GM12878 (cell line): ENCODE measurements at regions not wholly inside any gene's neighbourhood (a gene's known extent, or its start where the extent isn't known, plus 50 kb on each side); places are given as distances from the start of the nearest gene placed in this dataset.

Source experiments
- ATAC-seq: fragments of 200-7000 bp; cut with Tn5 transposase; 3 replicates; pipeline ENCODE4 v1.9.1; 2020; ENCODE audit warnings: mild to moderate bottlenecking, moderate library complexity
- BruUV-seq: library from RNA; stranded (reverse); fragments of 400-500 nt; replicated peaks from 2 replicates; lab custom pipeline; 2021; lab: Mats Ljungman, UMichigan
- CTCF ChIA-PET: fragments of 300-600 bp; sonication (Branson Sonifier 250); formaldehyde crosslinking; extraction: SDS; loops from one replicate; lab custom pipeline; 2021; ENCODE audit warnings: inconsistent platforms; lab: Yijun Ruan, JAX
- POLR2A ChIA-PET: fragments of 350-600 bp; formaldehyde crosslinking; extraction: SDS; loops from one replicate; lab custom pipeline; 2021; ENCODE audit warnings: inconsistent platforms; lab: Charles Lee
- RAD21 ChIA-PET: fragments of 300-600 bp; sonication (Branson Sonifier 250); formaldehyde crosslinking; loops from one replicate; lab custom pipeline; 2023; ENCODE audit warnings: antibody characterized with exemption; ENCODE audit not compliant: unreplicated experiment; lab: Charles Lee
- SMC1A ChIA-PET: fragments of 300-600 bp; sonication (Branson Sonifier 250); formaldehyde crosslinking; loops from one replicate; lab custom pipeline; 2023; ENCODE audit not compliant: unreplicated experiment, uncharacterized antibody; lab: Charles Lee
- DNase-seq: peaks from one replicate; pipeline ENCODE4 v3.0.0-alpha.2; 2011; ENCODE audit warnings: low read depth, low spot score
- FAIRE-seq: peaks from 3 replicates; lab custom pipeline; 2011; peaks lifted over from hg19 to GRCh38; lab: Jason Lieb, UNC
- H2AFZ ChIP-seq: 2 replicates; pipeline ENCODE4 v1.6.0; 2011; ENCODE audit warnings: low read depth, low read length, control low read depth; ENCODE audit not compliant: control insufficient read depth
- H3K27ac ChIP-seq: 2 replicates; pipeline ENCODE4 v1.5.1; 2011; ENCODE audit warnings: control low read depth; ENCODE audit not compliant: control insufficient read depth, insufficient read depth
- H3K27me3 ChIP-seq, 2 experiments: replicated peaks in 1 of 2; 2 replicates each; pipeline versions ENCODE4 v1.6.0 to v1.6.1; 2011; ENCODE audit warnings: low read length in 1 of 2; ENCODE audit not compliant: control insufficient read depth in 2 of 2, insufficient read depth in 2 of 2
- H3K36me3 ChIP-seq, 2 experiments: 2 replicates each; pipeline ENCODE4 v1.5.1; 2011; ENCODE audit warnings: low read length in 1 of 2; ENCODE audit not compliant: control insufficient read depth in 2 of 2, insufficient read depth in 2 of 2
- H3K4me1 ChIP-seq: 2 replicates; pipeline ENCODE4 v1.6.1; 2011; ENCODE audit warnings: mild to moderate bottlenecking, low read length, moderate library complexity, mixed read lengths; ENCODE audit not compliant: control insufficient read depth, insufficient read depth
- H3K4me2 ChIP-seq: 2 replicates; pipeline ENCODE4 v1.6.0; 2011; ENCODE audit warnings: control low read depth; ENCODE audit not compliant: control insufficient read depth, insufficient read depth
- H3K4me3 ChIP-seq: fragments of 200-600 bp; sonication (generic); 2 replicates; pipeline ENCODE4 v1.5.1; 2016
- H3K79me2 ChIP-seq: 2 replicates; pipeline ENCODE4 v1.6.0; 2011; ENCODE audit warnings: low read length; ENCODE audit not compliant: control insufficient read depth, insufficient read depth
- H3K9ac ChIP-seq: 2 replicates; pipeline ENCODE4 v1.8.0; 2011; ENCODE audit warnings: low read length, control low read depth, mixed read lengths; ENCODE audit not compliant: control insufficient read depth, insufficient read depth
- H3K9me3 ChIP-seq: replicated peaks from 3 replicates; pipeline ENCODE4 v1.5.1; 2011; ENCODE audit warnings: mild to moderate bottlenecking, low read length; ENCODE audit not compliant: control insufficient read depth, insufficient read depth
- H4K20me1 ChIP-seq: 2 replicates; pipeline ENCODE4 v1.6.0; 2011; ENCODE audit not compliant: control insufficient read depth, insufficient read depth
- EGR1 ChIP-seq, 2 experiments: IDR thresholded peaks; 1 replicate in 1 of 2; 2 replicates in 1 of 2; pipeline ENCODE4 v1.6.1; 2011 to 2012; ENCODE audit warnings: low read depth in 2 of 2, low read length in 2 of 2, borderline replicate concordance in 1 of 2, mild to moderate bottlenecking in 1 of 2, moderate library complexity in 1 of 2
- IKZF1 ChIP-seq: fragments of 450-650 bp; conservative IDR thresholded peaks from 2 replicates; pipeline ENCODE4 v1.6.1; 2017; ENCODE audit warnings: antibody characterized with exemption, mild to moderate bottlenecking
- KDM1A ChIP-seq: fragments of 200-600 bp; sonication (generic); IDR thresholded peaks from 2 replicates; pipeline ENCODE4 v1.6.1; 2016; ENCODE audit warnings: borderline replicate concordance
- NR2F1 ChIP-seq: fragments of 450-650 bp; conservative IDR thresholded peaks from 2 replicates; pipeline ENCODE4 v1.6.1; 2017; ENCODE audit warnings: mild to moderate bottlenecking
- NRF1 ChIP-seq: conservative IDR thresholded peaks from 2 replicates; pipeline ENCODE4 v1.6.1; 2011; ENCODE audit warnings: mild to moderate bottlenecking, low read depth, low read length, improper control_type of control experiment
- RB1 ChIP-seq: fragments of 450-650 bp; formaldehyde crosslinking; IDR thresholded peaks from 2 replicates; pipeline ENCODE4 v1.6.1; 2017; ENCODE audit warnings: mild to moderate bottlenecking, borderline replicate concordance
- STAT1 ChIP-seq: fragments of 450-650 bp; conservative IDR thresholded peaks from 2 replicates; pipeline ENCODE4 v1.6.1; 2014; ENCODE audit warnings: antibody characterized with exemption, mild to moderate bottlenecking
- STAT3 ChIP-seq: IDR thresholded peaks from 2 replicates; pipeline ENCODE4 v1.6.1; 2011; ENCODE audit warnings: low read depth, low read length, improper control_type of control experiment
- YY1 ChIP-seq: IDR thresholded peaks from 2 replicates; pipeline ENCODE4 v1.6.1; 2011; ENCODE audit warnings: low read depth, mild to moderate bottlenecking, low read length
- ZNF622 ChIP-seq: fragments of 450-650 bp; IDR thresholded peaks from 2 replicates; pipeline ENCODE4 v1.6.1; 2017; ENCODE audit warnings: mild to moderate bottlenecking, inconsistent platforms
- WGBS: methylation state at CpG from one replicate; pipeline ENCODE4 v1.1.6; 2016; ENCODE audit warnings: low lambda C conversion rate; ENCODE audit not compliant: insufficient replicate concordance, insufficient coverage; ENCODE audit errors: missing lambda C conversion rate; 5-methylcytosine and 5-hydroxymethylcytosine counted together
- in situ Hi-C: fragments of 300-500 bp; cut with MboI; formaldehyde crosslinking; loops from 9 replicates; pipeline ENCODE4 v1.14.3; 2018; ENCODE audit warnings: mixed read lengths
- intact Hi-C: fragments of 100-400 bp; cut with micrococcal nuclease; formaldehyde crosslinking; loops from one replicate; pipeline ENCODE4 v1.14.2; 2022; ENCODE audit not compliant: unreplicated experiment
- TF ChIP-seq, protein P1 (sequence below): IDR thresholded peaks from 2 replicates; pipeline ENCODE4 v1.6.1; 2011; ENCODE audit warnings: low read depth, mild to moderate bottlenecking, low read length, moderate library complexity, borderline replicate concordance; ENCODE audit errors: extremely low read depth
- TF ChIP-seq, protein P2 (sequence below): fragments of 450-650 bp; IDR thresholded peaks from 2 replicates; pipeline ENCODE4 v1.6.1; 2016; ENCODE audit warnings: mild to moderate bottlenecking, moderate library complexity, borderline replicate concordance

DNA sequence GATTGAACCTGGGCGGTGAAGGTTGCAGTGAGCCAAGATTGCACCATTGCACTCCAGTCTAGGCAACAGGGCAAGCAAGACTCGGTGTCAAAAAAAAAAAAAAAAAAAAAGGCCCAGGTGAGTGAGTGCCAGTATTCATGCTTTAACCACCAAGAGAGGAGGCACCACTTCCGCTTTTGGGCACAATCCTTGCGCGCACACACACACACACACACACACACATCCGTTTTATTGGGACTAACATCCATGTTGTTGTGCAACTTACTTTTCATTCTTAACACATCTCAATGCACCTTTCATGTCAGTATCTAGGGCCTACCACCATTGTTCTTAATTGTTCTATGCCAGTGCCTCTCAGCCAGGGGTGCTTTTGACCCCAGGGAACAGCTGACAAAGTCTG, 263.0 kb downstream of the CDC5L start:
- DNase-seq: no peak
- RAD21 ChIA-PET: no interaction called here
- FAIRE-seq: no peak
- Histone ChIP-seq H3K36me3 (no peaks in the 10 kb centered on the region), H3K4me1 (no peaks in the 10 kb centered on the region), H2AFZ (no peak overlapping the region), H3K27me3 (0 out of 4 replicates have a peak, but pooled peaks cover 0 to 2% of the 10 kb centered on the region in 2 experiments), H3K79me2 (no peaks in the 10 kb centered on the region), H3K27ac (no peak overlapping the region), H4K20me1 (no peaks in the 10 kb centered on the region), H3K4me2 (no peak overlapping the region), H3K9me3 (no peaks in the 10 kb centered on the region), H3K4me3 (no peak overlapping the region), H3K9ac (no peak overlapping the region)
- no TSS peak for BruUV-seq
- ATAC-seq: no peak
- in situ Hi-C loops (no loop called here), intact Hi-C loops (loop anchor here (5.0 to 10.0 kb wide), 4 partner anchors 173 to 774 kb away; no protein-coding TSS in a partner anchor)
- 63% methylated on average over 5 of the region's 6 CpGs for WGBS
- SMC1A ChIA-PET: no interaction called here
- POLR2A ChIA-PET: interaction anchor here (0.7 kb wide), 1 partner anchor 394 kb away, joined by 8 read pairs; no protein-coding TSS in a partner anchor
- TF ChIP-seq EGR1 (IDR thresholded peaks at IDR 0.05; ENCODE audit: borderline replicate concordance in 1 of 2, low read depth in 2 of 2, low read length in 2 of 2) (no peak), NR2F1 (no peak), NRF1 (no peak), YY1 (no peak), RB1 (no peak), IKZF1 (no peak)
- TF ChIP-seq, protein P1, sequence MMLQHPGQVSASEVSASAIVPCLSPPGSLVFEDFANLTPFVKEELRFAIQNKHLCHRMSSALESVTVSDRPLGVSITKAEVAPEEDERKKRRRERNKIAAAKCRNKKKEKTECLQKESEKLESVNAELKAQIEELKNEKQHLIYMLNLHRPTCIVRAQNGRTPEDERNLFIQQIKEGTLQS: no peak
- CTCF ChIA-PET: no interaction called here

DNA sequence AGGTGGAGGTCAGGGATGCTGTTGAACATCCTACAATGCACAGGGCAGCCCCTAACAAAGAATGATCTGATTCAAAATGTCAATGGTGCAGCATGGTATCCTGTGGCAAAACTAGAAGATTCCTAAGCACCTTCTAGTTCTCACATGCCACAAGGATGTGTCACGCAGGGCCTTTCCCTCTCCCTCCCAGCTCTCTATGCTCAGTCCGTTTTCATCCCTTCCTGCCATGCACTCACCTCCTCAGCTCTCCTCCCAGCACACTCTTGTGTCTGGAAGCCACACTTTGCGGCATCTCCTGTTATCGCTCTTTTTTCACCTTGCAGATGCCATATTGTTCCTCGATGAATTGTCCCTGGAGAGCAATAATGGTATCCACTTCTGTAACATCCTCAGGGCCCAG, 263.4 kb downstream of the CDC5L start:
- no peak overlapping the region for H2AFZ ChIP-seq
- RAD21 ChIA-PET: no interaction called here
- in situ Hi-C loops (no loop called here), intact Hi-C loops (loop anchor here (5.0 to 10.0 kb wide), 4 partner anchors 174 to 774 kb away; no protein-coding TSS in a partner anchor)
- H3K4me1 ChIP-seq: no peaks in the 10 kb centered on the region
- SMC1A ChIA-PET: no interaction called here
- CTCF ChIA-PET: no interaction called here
- POLR2A ChIA-PET: no interaction called here
- FAIRE-seq (no peak), ATAC-seq (no peak), DNase-seq (no peak)
- no peak overlapping the region for H3K27ac ChIP-seq
- H3K27me3 ChIP-seq: peaks cover 0 to 2% of the 10 kb centered on the region in 2 experiments; a peak in 1 of 4 replicates
- H4K20me1 ChIP-seq: no peaks in the 10 kb centered on the region
- no TSS peak for BruUV-seq
- H3K9me3 ChIP-seq: no peaks in the 10 kb centered on the region
- H3K4me3 ChIP-seq: no peak overlapping the region
- WGBS: 52% methylated on average over 5 of the region's 5 CpGs
- no peaks in the 10 kb centered on the region for H3K36me3 ChIP-seq
- H3K4me2 ChIP-seq: no peak overlapping the region
- no peaks in the 10 kb centered on the region for H3K79me2 ChIP-seq
- no peak overlapping the region for H3K9ac ChIP-seq
- TF ChIP-seq STAT3: no peak
- TF ChIP-seq ZNF622: no peak
- TF ChIP-seq STAT1: no peak
- TF ChIP-seq, protein P2, sequence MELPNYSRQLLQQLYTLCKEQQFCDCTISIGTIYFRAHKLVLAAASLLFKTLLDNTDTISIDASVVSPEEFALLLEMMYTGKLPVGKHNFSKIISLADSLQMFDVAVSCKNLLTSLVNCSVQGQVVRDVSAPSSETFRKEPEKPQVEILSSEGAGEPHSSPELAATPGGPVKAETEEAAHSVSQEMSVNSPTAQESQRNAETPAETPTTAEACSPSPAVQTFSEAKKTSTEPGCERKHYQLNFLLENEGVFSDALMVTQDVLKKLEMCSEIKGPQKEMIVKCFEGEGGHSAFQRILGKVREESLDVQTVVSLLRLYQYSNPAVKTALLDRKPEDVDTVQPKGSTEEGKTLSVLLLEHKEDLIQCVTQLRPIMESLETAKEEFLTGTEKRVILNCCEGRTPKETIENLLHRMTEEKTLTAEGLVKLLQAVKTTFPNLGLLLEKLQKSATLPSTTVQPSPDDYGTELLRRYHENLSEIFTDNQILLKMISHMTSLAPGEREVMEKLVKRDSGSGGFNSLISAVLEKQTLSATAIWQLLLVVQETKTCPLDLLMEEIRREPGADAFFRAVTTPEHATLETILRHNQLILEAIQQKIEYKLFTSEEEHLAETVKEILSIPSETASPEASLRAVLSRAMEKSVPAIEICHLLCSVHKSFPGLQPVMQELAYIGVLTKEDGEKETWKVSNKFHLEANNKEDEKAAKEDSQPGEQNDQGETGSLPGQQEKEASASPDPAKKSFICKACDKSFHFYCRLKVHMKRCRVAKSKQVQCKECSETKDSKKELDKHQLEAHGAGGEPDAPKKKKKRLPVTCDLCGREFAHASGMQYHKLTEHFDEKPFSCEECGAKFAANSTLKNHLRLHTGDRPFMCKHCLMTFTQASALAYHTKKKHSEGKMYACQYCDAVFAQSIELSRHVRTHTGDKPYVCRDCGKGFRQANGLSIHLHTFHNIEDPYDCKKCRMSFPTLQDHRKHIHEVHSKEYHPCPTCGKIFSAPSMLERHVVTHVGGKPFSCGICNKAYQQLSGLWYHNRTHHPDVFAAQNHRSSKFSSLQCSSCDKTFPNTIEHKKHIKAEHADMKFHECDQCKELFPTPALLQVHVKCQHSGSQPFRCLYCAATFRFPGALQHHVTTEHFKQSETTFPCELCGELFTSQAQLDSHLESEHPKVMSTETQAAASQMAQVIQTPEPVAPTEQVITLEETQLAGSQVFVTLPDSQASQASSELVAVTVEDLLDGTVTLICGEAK: no peak
- no peak for TF ChIP-seq KDM1A
